PC-3 (cell line): ENCODE measurements at regions not wholly inside any gene's neighbourhood (a gene's known extent, or its start where the extent isn't known, plus 50 kb on each side); places are given as distances from the start of the nearest gene placed in this dataset.

Source experiments
- ATAC-seq: fragments of 200-7000 bp; cut with Tn5 transposase; 2 replicates; pipeline ENCODE4 v1.9.1; 2020; ENCODE audit warnings: mild to moderate bottlenecking, moderate library complexity
- BruUV-seq: library from RNA; stranded (reverse); fragments of 400-500 nt; replicated peaks from 2 replicates; lab custom pipeline; 2021; lab: Mats Ljungman, UMichigan
- CTCF ChIA-PET: fragments of 300-600 bp; sonication (Branson Sonifier 250); formaldehyde crosslinking; loops from one replicate; lab custom pipeline; 2022; ENCODE audit warnings: antibody characterized with exemption; lab: Charles Lee
- POLR2A ChIA-PET: fragments of 300-600 bp; sonication (Branson Sonifier 250); formaldehyde crosslinking; loops from one replicate; lab custom pipeline; 2022; ENCODE audit warnings: antibody characterized with exemption; ENCODE audit not compliant: unreplicated experiment; lab: Charles Lee
- DNase-seq: peaks from one replicate; pipeline ENCODE4 v3.0.0-alpha.2; 2015
- H2AFZ ChIP-seq: fragments of 300-600 bp; sonication (generic); 2 replicates; pipeline ENCODE4 v1.6.0; 2016; ENCODE audit warnings: antibody characterized with exemption, low read length
- H3F3A ChIP-seq: fragments of 300-600 bp; sonication (generic); one replicate; pipeline ENCODE4 v1.6.0; 2017; ENCODE audit warnings: antibody characterized with exemption, low read length, control low read depth, mild to moderate bottlenecking; ENCODE audit not compliant: unreplicated experiment
- H3K27ac ChIP-seq: fragments of 300-600 bp; sonication (generic); 2 replicates; pipeline ENCODE4 v1.5.1; 2016; ENCODE audit warnings: mild to moderate bottlenecking, low read length
- H3K27me3 ChIP-seq: fragments of 300-600 bp; sonication (generic); 2 replicates; pipeline ENCODE4 v1.6.1; 2016; ENCODE audit warnings: low read length, mixed read lengths
- H3K36me3 ChIP-seq: fragments of 300-600 bp; sonication (generic); 2 replicates; pipeline ENCODE4 v1.6.1; 2016; ENCODE audit warnings: low read depth, mixed run types, low read length, mixed read lengths
- H3K4me1 ChIP-seq: fragments of 300-600 bp; sonication (generic); 2 replicates; pipeline ENCODE4 v1.5.1; 2016; ENCODE audit warnings: low read length; ENCODE audit not compliant: insufficient read depth
- H3K4me2 ChIP-seq: fragments of 300-600 bp; sonication (generic); 2 replicates; pipeline ENCODE4 v1.6.0; 2016; ENCODE audit warnings: low read length
- H3K4me3 ChIP-seq: fragments of 300-600 bp; sonication (generic); 2 replicates; pipeline ENCODE4 v1.5.1; 2016; ENCODE audit warnings: mild to moderate bottlenecking, low read length, mixed read lengths
- H3K79me2 ChIP-seq: fragments of 300-600 bp; sonication (generic); 2 replicates; pipeline ENCODE4 v1.6.1; 2017; ENCODE audit warnings: low read length, mixed read lengths
- H3K9ac ChIP-seq: fragments of 300-600 bp; sonication (generic); 2 replicates; pipeline ENCODE4 v1.6.0; 2016; ENCODE audit warnings: mild to moderate bottlenecking, low read length
- H3K9me2 ChIP-seq: fragments of 300-600 bp; sonication (generic); replicated peaks from 2 replicates; pipeline ENCODE4 v1.6.1; 2016; ENCODE audit warnings: mixed run types, low read length, mixed read lengths
- H3K9me3 ChIP-seq: fragments of 300-600 bp; sonication (generic); 2 replicates; pipeline ENCODE4 v1.6.1; 2016; ENCODE audit warnings: low read length, mixed read lengths
- H4K20me1 ChIP-seq: fragments of 300-600 bp; sonication (generic); 2 replicates; pipeline ENCODE4 v1.6.1; 2016; ENCODE audit warnings: low read length, mixed read lengths
- EZH2 ChIP-seq: fragments of 300-600 bp; sonication (generic); IDR thresholded peaks from one replicate; pipeline ENCODE4 v1.6.1; 2017; ENCODE audit warnings: antibody characterized with exemption, mild to moderate bottlenecking, low read length; ENCODE audit not compliant: unreplicated experiment
- EZH2phosphoT487 ChIP-seq: fragments of 300-600 bp; sonication (generic); IDR thresholded peaks from 2 replicates; pipeline ENCODE4 v1.6.1; 2018; ENCODE audit warnings: mild to moderate bottlenecking, antibody characterized with exemption, low read length, borderline replicate concordance
- intact Hi-C: fragments of 100-400 bp; cut with micrococcal nuclease; formaldehyde crosslinking; loops from 2 replicates; pipeline ENCODE4 v1.9.0; 2023
- TF ChIP-seq, protein P1 (sequence below): fragments of 300-600 bp; sonication (generic); conservative IDR thresholded peaks from 2 replicates; pipeline ENCODE4 v1.5.1; 2017; ENCODE audit warnings: antibody characterized with exemption, low read depth, mild to moderate bottlenecking, low read length

DNA sequence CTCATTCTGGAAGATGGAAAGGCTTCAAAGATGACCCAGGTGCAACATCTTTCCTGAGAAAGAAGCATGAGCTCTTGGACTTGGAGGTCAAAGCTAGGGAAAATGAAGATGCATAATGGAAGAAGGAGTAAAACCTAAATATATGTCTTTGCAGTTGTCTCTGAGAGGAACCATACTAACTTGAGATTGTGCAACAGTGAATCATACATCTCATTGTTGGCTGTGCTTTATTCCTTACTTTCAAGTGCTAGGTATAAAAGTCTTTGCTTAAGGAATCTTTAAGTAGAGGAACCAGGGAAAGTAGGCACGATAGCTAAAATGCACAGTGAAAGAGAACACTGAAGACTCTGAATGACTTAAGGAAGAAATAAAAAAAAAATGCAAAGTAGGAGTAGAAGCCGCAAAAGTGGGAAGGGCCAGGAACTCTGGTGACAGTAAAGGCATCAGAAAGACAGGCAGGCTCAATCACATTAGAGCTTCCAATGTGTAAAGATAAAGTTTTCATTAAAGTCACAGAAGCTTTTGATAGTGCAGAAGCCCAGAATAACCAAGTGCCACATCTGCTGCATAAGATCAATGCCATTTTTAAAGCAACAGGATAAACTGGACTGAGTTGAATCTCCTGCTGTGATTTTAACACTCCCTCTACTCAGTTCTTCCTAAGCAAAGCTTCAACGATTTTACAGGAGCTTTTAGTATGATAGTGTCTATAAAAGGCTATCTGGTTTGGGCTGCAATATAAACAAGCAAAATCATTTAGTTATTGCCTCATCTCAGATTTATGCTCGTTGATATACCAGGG, 432.3 kb upstream of the EDIL3 start:
- no peaks in the 10 kb centered on the region for H3K4me1 ChIP-seq
- no peaks in the 10 kb centered on the region for H3K79me2 ChIP-seq
- TF ChIP-seq, protein P1, sequence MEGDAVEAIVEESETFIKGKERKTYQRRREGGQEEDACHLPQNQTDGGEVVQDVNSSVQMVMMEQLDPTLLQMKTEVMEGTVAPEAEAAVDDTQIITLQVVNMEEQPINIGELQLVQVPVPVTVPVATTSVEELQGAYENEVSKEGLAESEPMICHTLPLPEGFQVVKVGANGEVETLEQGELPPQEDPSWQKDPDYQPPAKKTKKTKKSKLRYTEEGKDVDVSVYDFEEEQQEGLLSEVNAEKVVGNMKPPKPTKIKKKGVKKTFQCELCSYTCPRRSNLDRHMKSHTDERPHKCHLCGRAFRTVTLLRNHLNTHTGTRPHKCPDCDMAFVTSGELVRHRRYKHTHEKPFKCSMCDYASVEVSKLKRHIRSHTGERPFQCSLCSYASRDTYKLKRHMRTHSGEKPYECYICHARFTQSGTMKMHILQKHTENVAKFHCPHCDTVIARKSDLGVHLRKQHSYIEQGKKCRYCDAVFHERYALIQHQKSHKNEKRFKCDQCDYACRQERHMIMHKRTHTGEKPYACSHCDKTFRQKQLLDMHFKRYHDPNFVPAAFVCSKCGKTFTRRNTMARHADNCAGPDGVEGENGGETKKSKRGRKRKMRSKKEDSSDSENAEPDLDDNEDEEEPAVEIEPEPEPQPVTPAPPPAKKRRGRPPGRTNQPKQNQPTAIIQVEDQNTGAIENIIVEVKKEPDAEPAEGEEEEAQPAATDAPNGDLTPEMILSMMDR, result no peak
- no peak for TF ChIP-seq EZH2
- no peak for TF ChIP-seq EZH2phosphoT487
- intact Hi-C loops, result no loop called here
- H3F3A ChIP-seq, result no peaks in the 10 kb centered on the region
- H4K20me1 ChIP-seq, result no peaks in the 10 kb centered on the region
- no peak overlapping the region for H3K27ac ChIP-seq
- POLR2A ChIA-PET, result no interaction called here
- BruUV-seq, result no TSS peak
- H3K9me3 ChIP-seq, result no peaks in the 10 kb centered on the region
- no peak overlapping the region for H2AFZ ChIP-seq
- no peak for DNase-seq
- no peak overlapping the region for H3K9ac ChIP-seq
- no peaks in the 10 kb centered on the region for H3K9me2 ChIP-seq
- H3K4me2 ChIP-seq, result no peak overlapping the region
- ATAC-seq, result no peak
- no peak overlapping the region for H3K4me3 ChIP-seq
- no peaks in the 10 kb centered on the region for H3K36me3 ChIP-seq
- H3K27me3 ChIP-seq, result no peaks in the 10 kb centered on the region
- CTCF ChIA-PET, result no interaction called here

DNA sequence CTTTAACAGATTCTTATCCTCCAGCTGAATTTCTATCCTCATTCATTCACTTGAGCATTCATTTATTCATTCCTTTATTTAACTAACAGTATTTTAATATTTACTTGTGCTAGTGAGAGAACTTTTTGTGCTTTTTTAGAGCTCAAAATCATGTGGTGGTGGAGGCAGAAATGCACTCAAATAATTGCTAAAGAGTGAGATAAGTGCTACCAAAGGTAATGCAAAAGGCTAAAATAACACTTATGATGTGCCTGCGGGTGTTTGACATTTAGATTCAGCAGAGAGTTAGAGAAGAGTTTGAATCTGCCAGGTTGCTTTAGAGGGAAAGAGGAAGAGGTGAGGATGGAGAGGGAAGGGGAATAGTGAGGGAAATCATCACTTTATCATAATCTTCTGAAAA, 431.5 kb upstream of the EDIL3 start:
- no peaks in the 10 kb centered on the region for H3F3A ChIP-seq
- H3K9me2 ChIP-seq, result no peaks in the 10 kb centered on the region
- H3K27ac ChIP-seq, result no peak overlapping the region
- no peak overlapping the region for H3K9ac ChIP-seq
- H3K4me1 ChIP-seq, result no peaks in the 10 kb centered on the region
- H3K9me3 ChIP-seq, result no peaks in the 10 kb centered on the region
- intact Hi-C loops, result no loop called here
- no peak for ATAC-seq
- TF ChIP-seq EZH2phosphoT487, result no peak
- TF ChIP-seq EZH2, result no peak
- TF ChIP-seq, protein P1, result no peak
- CTCF ChIA-PET, result no interaction called here
- no peak overlapping the region for H3K4me3 ChIP-seq
- H3K4me2 ChIP-seq, result no peak overlapping the region
- DNase-seq, result no peak
- H3K79me2 ChIP-seq, result no peaks in the 10 kb centered on the region
- no TSS peak for BruUV-seq
- H4K20me1 ChIP-seq, result no peaks in the 10 kb centered on the region
- no peaks in the 10 kb centered on the region for H3K27me3 ChIP-seq
- H3K36me3 ChIP-seq, result no peaks in the 10 kb centered on the region
- POLR2A ChIA-PET, result no interaction called here
- H2AFZ ChIP-seq, result no peak overlapping the region

DNA sequence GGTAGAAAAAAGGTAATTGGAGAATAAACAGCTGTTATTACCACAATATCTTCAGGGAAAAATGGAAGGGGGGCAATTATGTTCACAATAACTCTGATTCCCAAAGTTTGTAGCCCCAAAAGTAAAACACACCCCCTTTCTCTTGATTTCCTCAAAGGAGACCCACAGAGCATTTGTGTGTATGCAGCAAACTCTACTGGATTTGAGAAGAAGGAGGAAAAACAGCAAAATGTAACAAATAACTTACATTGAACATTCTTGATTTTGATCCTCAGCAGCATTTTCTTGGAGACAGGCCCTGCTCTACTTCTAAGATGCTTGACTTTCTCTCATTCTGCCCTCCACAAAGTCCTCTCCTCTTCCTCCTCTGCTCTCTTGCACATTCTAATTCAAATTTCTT, 420.8 kb upstream of the EDIL3 start:
- DNase-seq (no peak), ATAC-seq (no peak)
- Histone ChIP-seq H3K9ac (no peak overlapping the region), H3K9me2 (no peaks in the 10 kb centered on the region), H3K4me3 (no peak overlapping the region), H3K4me1 (no peaks in the 10 kb centered on the region), H4K20me1 (no peaks in the 10 kb centered on the region), H3K27me3 (no peaks in the 10 kb centered on the region), H3K9me3 (no peaks in the 10 kb centered on the region), H3K4me2 (no peak overlapping the region), H3F3A (no peaks in the 10 kb centered on the region), H2AFZ (no peak overlapping the region), H3K36me3 (no peaks in the 10 kb centered on the region), H3K27ac (no peak overlapping the region), H3K79me2 (no peaks in the 10 kb centered on the region)
- POLR2A ChIA-PET, result no interaction called here
- BruUV-seq, result no TSS peak
- intact Hi-C loops, result no loop called here
- TF ChIP-seq EZH2 (no peak), EZH2phosphoT487 (no peak)
- TF ChIP-seq, protein P1, result no peak
- CTCF ChIA-PET, result no interaction called here
